ENCODE measurements at regions not wholly inside any gene's neighbourhood (a gene's known extent, or its start where the extent isn't known, plus 50 kb on each side); places are given as distances from the start of the nearest gene placed in this dataset.

DNA sequence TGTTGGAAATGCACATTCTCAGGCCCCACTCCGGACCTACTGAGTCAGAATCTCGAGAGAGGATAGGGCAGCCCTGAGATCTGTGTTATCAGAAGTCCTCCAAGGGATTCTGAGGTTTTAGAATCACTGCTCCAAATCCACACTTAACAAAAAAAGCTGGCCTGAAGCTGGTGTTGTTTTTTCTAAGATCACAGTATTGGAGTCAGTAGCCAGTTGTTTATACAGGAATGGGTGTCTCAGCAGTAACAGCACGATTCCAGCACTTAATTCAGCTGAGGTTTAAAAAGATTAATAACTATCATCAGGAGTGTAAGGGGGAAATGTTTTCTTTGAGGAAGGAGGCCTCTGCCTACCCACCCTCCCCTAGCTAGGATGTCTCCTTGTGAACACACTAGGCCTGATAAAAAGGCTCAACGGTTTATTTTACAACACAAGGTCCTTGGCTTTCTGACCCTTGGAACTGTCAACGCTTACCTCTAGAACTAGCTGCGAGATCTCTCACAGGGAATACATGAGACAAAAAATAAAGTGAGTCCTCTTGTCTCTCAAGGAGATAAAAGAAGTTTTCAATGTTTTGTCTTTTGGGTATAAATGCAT is 505.4 kb downstream of the CD83 start:
- TF ChIP-seq POLR2A (IDR thresholded peaks at IDR 0.05) (no peak), CTCF (IDR thresholded peaks at IDR 0.05) (no peak), POLR2AphosphoS5 (IDR thresholded peaks at IDR 0.05) (no peak)

Measured in upper lobe of left lung (tissue), 4 donors.